ENCODE measurements at regions not wholly inside any gene's neighbourhood (a gene's known extent, or its start where the extent isn't known, plus 50 kb on each side); places are given as distances from the start of the nearest gene placed in this dataset.

DNA sequence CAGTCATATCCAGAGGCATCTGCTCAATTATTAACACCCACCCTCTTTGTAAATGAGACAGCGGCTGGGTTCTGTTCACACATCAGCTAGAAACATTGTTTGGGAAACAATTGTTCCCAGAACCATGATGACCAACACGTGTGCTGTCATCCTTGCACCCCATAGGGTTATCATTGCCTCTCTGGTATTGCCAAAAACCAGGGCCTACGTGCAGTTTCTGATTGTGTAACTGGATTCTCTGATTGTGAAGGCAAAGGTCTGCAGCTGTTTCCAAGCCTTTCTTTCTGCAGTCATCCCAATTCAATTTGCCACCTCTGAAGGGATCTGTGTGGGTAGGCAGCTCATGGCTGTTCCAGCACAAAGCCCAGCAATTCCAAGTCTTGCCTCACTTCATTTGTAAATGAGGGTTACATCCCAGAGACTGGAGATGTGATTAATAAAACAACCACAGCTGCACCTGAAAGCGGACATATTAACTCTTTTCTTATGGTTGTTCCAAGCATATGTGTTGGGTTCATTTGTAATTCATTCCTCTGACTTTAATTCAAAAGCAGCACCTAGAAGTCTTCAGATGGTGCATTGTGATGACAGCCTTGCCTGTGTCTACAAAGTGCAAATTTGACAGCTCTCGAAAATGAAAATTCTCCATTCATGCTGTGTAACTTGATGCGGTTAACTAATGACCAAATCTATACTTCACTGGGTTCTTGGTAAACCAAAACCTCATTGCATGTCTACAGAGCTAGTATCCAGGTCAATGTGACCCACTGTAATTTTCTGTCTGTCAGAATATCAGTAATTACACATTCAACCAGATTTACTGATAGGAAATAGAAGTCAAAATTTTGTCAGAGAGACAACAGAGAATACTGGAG, 66.6 kb downstream of the YIPF5 start:
- TF ChIP-seq, protein P1, sequence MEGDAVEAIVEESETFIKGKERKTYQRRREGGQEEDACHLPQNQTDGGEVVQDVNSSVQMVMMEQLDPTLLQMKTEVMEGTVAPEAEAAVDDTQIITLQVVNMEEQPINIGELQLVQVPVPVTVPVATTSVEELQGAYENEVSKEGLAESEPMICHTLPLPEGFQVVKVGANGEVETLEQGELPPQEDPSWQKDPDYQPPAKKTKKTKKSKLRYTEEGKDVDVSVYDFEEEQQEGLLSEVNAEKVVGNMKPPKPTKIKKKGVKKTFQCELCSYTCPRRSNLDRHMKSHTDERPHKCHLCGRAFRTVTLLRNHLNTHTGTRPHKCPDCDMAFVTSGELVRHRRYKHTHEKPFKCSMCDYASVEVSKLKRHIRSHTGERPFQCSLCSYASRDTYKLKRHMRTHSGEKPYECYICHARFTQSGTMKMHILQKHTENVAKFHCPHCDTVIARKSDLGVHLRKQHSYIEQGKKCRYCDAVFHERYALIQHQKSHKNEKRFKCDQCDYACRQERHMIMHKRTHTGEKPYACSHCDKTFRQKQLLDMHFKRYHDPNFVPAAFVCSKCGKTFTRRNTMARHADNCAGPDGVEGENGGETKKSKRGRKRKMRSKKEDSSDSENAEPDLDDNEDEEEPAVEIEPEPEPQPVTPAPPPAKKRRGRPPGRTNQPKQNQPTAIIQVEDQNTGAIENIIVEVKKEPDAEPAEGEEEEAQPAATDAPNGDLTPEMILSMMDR (IDR thresholded peaks at IDR 0.05) = no peak
- Histone ChIP-seq H3K9me3 (ENCODE audit: control insufficient read depth, insufficient read depth, low read length) (no peaks in the 10 kb centered on the region), H3K4me3 (ENCODE audit: low read length) (no peak overlapping the region), H3K36me3 (ENCODE audit: control insufficient read depth, insufficient read depth, low read length) (no peaks in the 10 kb centered on the region), H3K27ac (ENCODE audit: low read length) (no peak overlapping the region), H3K27me3 (ENCODE audit: control insufficient read depth, insufficient read depth, low read length) (no peaks in the 10 kb centered on the region), H3K4me1 (ENCODE audit: control insufficient read depth, insufficient read depth, low read length) (no peaks in the 10 kb centered on the region)
- DNase-seq (no peak), ATAC-seq (no peak)
- 78% methylated on average over 6 of the region's 6 CpGs for WGBS (ENCODE audit: insufficient coverage)
- intact Hi-C loops (cut with micrococcal nuclease) = no loop called here
- no peak overlapping the region for H3K27ac Mint-ChIP-seq
- H3K36me3 Mint-ChIP-seq = no peaks in the 10 kb centered on the region
- no peaks in the 10 kb centered on the region for H3K4me1 Mint-ChIP-seq
- no peaks in the 10 kb centered on the region for H3K9me3 Mint-ChIP-seq
- H3K4me3 Mint-ChIP-seq = no peak overlapping the region
- H3K27me3 Mint-ChIP-seq (ENCODE audit: low read depth in 2 of 2) = peaks cover 0 to 23% of the 10 kb centered on the region in 2 donors

GRCh38 chr5:144105371-144105770, 65.1 kb downstream of the YIPF5 start:
- no peaks in the 10 kb centered on the region for H3K4me1 ChIP-seq (ENCODE audit: control insufficient read depth, insufficient read depth, low read length)
- Mint-ChIP-seq H3K27ac (no peak overlapping the region), H3K9me3 (no peaks in the 10 kb centered on the region), H3K4me3 (no peak overlapping the region), H3K4me1 (no peaks in the 10 kb centered on the region), H3K27me3 (ENCODE audit: low read depth in 2 of 2) (peaks cover 0 to 33% of the 10 kb centered on the region in 2 donors), H3K36me3 (no peaks in the 10 kb centered on the region)
- no peak overlapping the region for H3K4me3 ChIP-seq (ENCODE audit: low read length)
- WGBS (ENCODE audit: insufficient coverage) = 75% methylated on average over 1 of the region's 1 CpG
- TF ChIP-seq, protein P1 (IDR thresholded peaks at IDR 0.05) = no peak
- no peaks in the 10 kb centered on the region for H3K36me3 ChIP-seq (ENCODE audit: control insufficient read depth, insufficient read depth, low read length)
- peaks cover 2% of the 10 kb centered on the region for H3K27me3 ChIP-seq (ENCODE audit: control insufficient read depth, insufficient read depth, low read length)
- no peaks in the 10 kb centered on the region for H3K9me3 ChIP-seq (ENCODE audit: control insufficient read depth, insufficient read depth, low read length)
- intact Hi-C loops (cut with micrococcal nuclease) = no loop called here
- no peak for ATAC-seq
- no peak for DNase-seq
- no peak overlapping the region for H3K27ac ChIP-seq (ENCODE audit: low read length)

DNA sequence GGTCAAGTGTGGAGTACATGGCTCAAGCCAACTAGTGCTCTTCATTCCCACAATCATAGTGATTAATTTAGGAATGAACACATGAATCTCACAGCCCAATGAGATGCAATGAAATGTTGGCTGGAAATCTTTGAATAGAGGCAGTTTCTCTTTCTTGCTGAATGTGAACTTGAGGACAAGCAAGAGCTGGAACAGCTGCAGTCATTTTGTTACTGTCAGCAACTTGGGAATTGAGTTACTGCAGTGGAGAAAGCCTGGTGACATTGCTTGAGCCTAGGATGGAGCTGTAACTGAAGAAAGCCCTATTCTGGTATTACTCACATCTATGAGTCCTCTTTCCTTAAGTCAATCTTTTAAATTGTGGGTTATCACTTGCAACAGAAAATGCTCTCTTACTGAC, 62.3 kb downstream of the YIPF5 start:
- Mint-ChIP-seq H3K9me3 (no peaks in the 10 kb centered on the region), H3K36me3 (no peaks in the 10 kb centered on the region), H3K4me3 (no peak overlapping the region), H3K4me1 (no peaks in the 10 kb centered on the region), H3K27ac (no peak overlapping the region), H3K27me3 (ENCODE audit: low read depth in 2 of 2) (peaks cover 8 to 58% of the 10 kb centered on the region in 2 donors)
- no peak for DNase-seq
- intact Hi-C loops (cut with micrococcal nuclease) = no loop called here
- H3K9me3 ChIP-seq (ENCODE audit: control insufficient read depth, insufficient read depth, low read length) = no peaks in the 10 kb centered on the region
- H3K4me1 ChIP-seq (ENCODE audit: control insufficient read depth, insufficient read depth, low read length) = no peaks in the 10 kb centered on the region
- no peak for ATAC-seq
- TF ChIP-seq, protein P1 (IDR thresholded peaks at IDR 0.05) = no peak
- H3K27me3 ChIP-seq (ENCODE audit: control insufficient read depth, insufficient read depth, low read length) = peaks cover 3% of the 10 kb centered on the region
- no peak overlapping the region for H3K27ac ChIP-seq (ENCODE audit: low read length)
- H3K36me3 ChIP-seq (ENCODE audit: control insufficient read depth, insufficient read depth, low read length) = no peaks in the 10 kb centered on the region
- no peak overlapping the region for H3K4me3 ChIP-seq (ENCODE audit: low read length)

All from natural killer cell (primary cell).